AG08395 (cell line): ENCODE measurements at regions not wholly inside any gene's neighbourhood (a gene's known extent, or its start where the extent isn't known, plus 50 kb on each side); places are given as distances from the start of the nearest gene placed in this dataset.
A peak's percentile ranks its signal among the peaks of the same experiment; 100 is the strongest.

Source experiments
- DNase-seq: peaks from one replicate; pipeline ENCODE4 v3.0.0; 2012; ENCODE audit warnings: mixed read lengths, low spot score

- no peak for DNase-seq
These were observed 499.1 kb downstream of the DMAC1 start for GRCh38 chr9:7300484-7300883.

- DNase-seq = no peak
These were observed 501.5 kb downstream of the DMAC1 start for GRCh38 chr9:7298123-7298522.

- DNase-seq = no peak
These were observed 502.1 kb downstream of the DMAC1 start for GRCh38 chr9:7297521-7297920.

- DNase-seq = no peak
These were observed 506.5 kb downstream of the DMAC1 start for GRCh38 chr9:7293091-7293490.

- DNase-seq = no peak
These were observed 509.8 kb downstream of the DMAC1 start for GRCh38 chr9:7289773-7290172.

- no peak for DNase-seq
These were observed 511.6 kb downstream of the DMAC1 start for GRCh38 chr9:7287986-7288385.

GRCh38 chr9:7287065-7287464 lies 512.5 kb downstream of the DMAC1 start:
- no peak for DNase-seq

- DNase-seq = no peak
These were observed 513.5 kb downstream of the DMAC1 start for GRCh38 chr9:7286101-7286500.

- no peak for DNase-seq
These were observed 514.4 kb downstream of the DMAC1 start for GRCh38 chr9:7285199-7285598.

- DNase-seq = no peak
These were observed 515.1 kb downstream of the DMAC1 start for GRCh38 chr9:7284517-7284916.

- DNase-seq = no peak
These were observed 515.5 kb downstream of the DMAC1 start for GRCh38 chr9:7284117-7284516.

- peak; percentile 34 for DNase-seq
These were observed 515.8 kb downstream of the KDM4C start for GRCh38 chr9:7273575-7273974.

GRCh38 chr9:7266911-7267595 lies 509.3 kb downstream of the KDM4C start:
- DNase-seq = no peak

GRCh38 chr9:7265181-7265580 lies 507.4 kb downstream of the KDM4C start:
- DNase-seq = no peak

- no peak for DNase-seq
These were observed 501.9 kb downstream of the KDM4C start for GRCh38 chr9:7259544-7260241.

GRCh38 chr9:7258688-7259396 lies 501.1 kb downstream of the KDM4C start:
- DNase-seq = no peak

- peak; percentile 10 for DNase-seq
These were observed 489.2 kb downstream of the KDM4C start for GRCh38 chr9:7246917-7247522.

GRCh38 chr9:7245976-7246580 lies 488.3 kb downstream of the KDM4C start:
- DNase-seq = no peak

- no peak for DNase-seq
These were observed 486.1 kb downstream of the KDM4C start for GRCh38 chr9:7243838-7244237.

- DNase-seq = no peak
These were observed 484.4 kb downstream of the KDM4C start for GRCh38 chr9:7242126-7242525.

GRCh38 chr9:7241694-7242093 lies 483.9 kb downstream of the KDM4C start:
- no peak for DNase-seq

- DNase-seq = no peak
These were observed 483.0 kb downstream of the KDM4C start for GRCh38 chr9:7240569-7241311.
